CD14-positive monocyte (primary cell): ENCODE measurements at regions not wholly inside any gene's neighbourhood (a gene's known extent, or its start where the extent isn't known, plus 50 kb on each side); places are given as distances from the start of the nearest gene placed in this dataset.
"Not testable (repeated sequence)": the region's sequence is repeated elsewhere in the genome, so short reads cannot be mapped to it uniquely, and the experiment has no call there.

Experiments used
- DNase-seq, 3 donors: peaks; one replicate each; pipeline ENCODE4 v3.0.0-alpha.2; 2011 to 2022
- H2AFZ ChIP-seq: 2 replicates; pipeline ENCODE4 v1.6.0; 2012; ENCODE audit warnings: mild to moderate bottlenecking, low read depth, low read length, inconsistent platforms; ENCODE audit not compliant: insufficient read depth, poor library complexity, severe bottlenecking
- H3K27ac ChIP-seq, 2 donors: 1 replicate in 1 of 2; 2 replicates in 1 of 2; pipeline ENCODE4 v1.5.1; 2012 to 2013; ENCODE audit warnings: low read length in 2 of 2, control low read depth in 1 of 2, inconsistent platforms in 1 of 2, low read depth in 1 of 2, mild to moderate bottlenecking in 1 of 2
- H3K27me3 ChIP-seq, 2 donors: one replicate each; pipeline versions ENCODE4 v1.6.0 to v1.6.1; 2011 to 2013; ENCODE audit warnings: low read length in 2 of 2; ENCODE audit not compliant: control insufficient read depth in 2 of 2, insufficient read depth in 2 of 2
- H3K36me3 ChIP-seq, 2 donors: replicated peaks in 1 of 2; 1 replicate in 1 of 2; 2 replicates in 1 of 2; pipeline versions ENCODE4 v1.5.1 to v1.6.1; 2012 to 2013; ENCODE audit warnings: low read length in 2 of 2, control low read depth in 1 of 2, inconsistent platforms in 1 of 2, mild to moderate bottlenecking in 1 of 2; ENCODE audit not compliant: insufficient read depth in 2 of 2, control insufficient read depth in 1 of 2
- H3K4me1 ChIP-seq, 2 donors: 1 replicate in 1 of 2; 2 replicates in 1 of 2; pipeline versions ENCODE4 v1.5.1 to v1.6.1; 2012 to 2013; ENCODE audit warnings: low read length in 2 of 2, control low read depth in 1 of 2, inconsistent platforms in 1 of 2, mild to moderate bottlenecking in 1 of 2, moderate library complexity in 1 of 2; ENCODE audit not compliant: insufficient read depth in 2 of 2, control insufficient read depth in 1 of 2
- H3K4me2 ChIP-seq: replicated peaks from 2 replicates; pipeline ENCODE3; 2012; ENCODE audit warnings: low read length, moderate library complexity, mild to moderate bottlenecking; ENCODE audit not compliant: poor library complexity, severe bottlenecking; ENCODE audit errors: extremely low read depth
- H3K4me3 ChIP-seq, 3 experiments: fragments of 200-600 bp in 1 of 3; sonication (generic) in 1 of 3; replicated peaks in 1 of 3; 1 replicate in 2 of 3; 2 replicates in 1 of 3; pipeline ENCODE4 v1.5.1; 2011 to 2013; ENCODE audit warnings: low read length in 3 of 3, mild to moderate bottlenecking in 3 of 3, control low read depth in 2 of 3, low read depth in 2 of 3, inconsistent platforms in 1 of 3, moderate library complexity in 1 of 3
- H3K79me2 ChIP-seq: 2 replicates; pipeline ENCODE4 v1.6.0; 2012; ENCODE audit warnings: mild to moderate bottlenecking, control low read depth, inconsistent platforms, low read length, moderate library complexity; ENCODE audit not compliant: insufficient read depth
- H3K9ac ChIP-seq: 2 replicates; pipeline ENCODE4 v1.6.0; 2017; ENCODE audit warnings: low read length, mild to moderate bottlenecking; ENCODE audit not compliant: insufficient read depth, poor library complexity, severe bottlenecking
- H3K9me3 ChIP-seq, 2 donors: replicated peaks in 1 of 2; 1 replicate in 1 of 2; 2 replicates in 1 of 2; pipeline versions ENCODE4 v1.5.1 to v1.6.1; 2012 to 2013; ENCODE audit warnings: low read length in 2 of 2, control low read depth in 1 of 2; ENCODE audit not compliant: control insufficient read depth in 1 of 2, insufficient read depth in 1 of 2
- H4K20me1 ChIP-seq: 2 replicates; pipeline ENCODE4 v1.6.0; 2012; ENCODE audit warnings: mild to moderate bottlenecking, low read length, control low read depth, moderate library complexity; ENCODE audit not compliant: insufficient read depth
- H3K27ac Mint-ChIP-seq, 7 donors: one replicate each; pipeline ENCODE4 v1.8.0; 2020; ENCODE audit warnings: mild to moderate bottlenecking in 7 of 7, mixed read lengths in 7 of 7, moderate library complexity in 6 of 7, inconsistent platforms in 2 of 7
- H3K27me3 Mint-ChIP-seq, 3 donors: one replicate each; pipeline ENCODE4 v1.8.0; 2021 to 2022; ENCODE audit warnings: low read depth in 3 of 3, mild to moderate bottlenecking in 3 of 3, mixed read lengths in 3 of 3, moderate library complexity in 3 of 3, inconsistent platforms in 1 of 3
- H3K36me3 Mint-ChIP-seq, 2 donors: one replicate each; pipeline ENCODE4 v1.8.0; 2020; ENCODE audit warnings: mixed read lengths in 2 of 2, inconsistent platforms in 1 of 2, mild to moderate bottlenecking in 1 of 2
- H3K4me1 Mint-ChIP-seq: one replicate; pipeline ENCODE4 v1.8.0; 2020; ENCODE audit warnings: mild to moderate bottlenecking, mixed read lengths
- H3K4me3 Mint-ChIP-seq, 2 donors: one replicate each; pipeline ENCODE4 v1.8.0; 2020; ENCODE audit warnings: mild to moderate bottlenecking in 2 of 2, mixed read lengths in 2 of 2, moderate library complexity in 1 of 2
- H3K9me3 Mint-ChIP-seq, 7 donors: one replicate each; pipeline ENCODE4 v1.8.0; 2020 to 2022; ENCODE audit warnings: mixed read lengths in 7 of 7, mild to moderate bottlenecking in 6 of 7, moderate library complexity in 6 of 7, inconsistent platforms in 2 of 7
- WGBS: methylation state at CpG from one replicate; pipeline ENCODE4 v1.1.5; 2013; ENCODE audit warnings: missing lambda C conversion rate; ENCODE audit not compliant: insufficient coverage; 5-methylcytosine and 5-hydroxymethylcytosine counted together
- intact Hi-C, 2 donors: fragments of 100-400 bp; cut with micrococcal nuclease; formaldehyde crosslinking; loops; one replicate each; pipeline versions ENCODE4 v1.15.0 to v1.15.1; 2023
- TF ChIP-seq, protein P1 (sequence below): fragments of 200-600 bp; IDR thresholded peaks from one replicate; pipeline ENCODE4 v1.8.0; 2022; ENCODE audit warnings: antibody characterized with exemption, mild to moderate bottlenecking

DNA sequence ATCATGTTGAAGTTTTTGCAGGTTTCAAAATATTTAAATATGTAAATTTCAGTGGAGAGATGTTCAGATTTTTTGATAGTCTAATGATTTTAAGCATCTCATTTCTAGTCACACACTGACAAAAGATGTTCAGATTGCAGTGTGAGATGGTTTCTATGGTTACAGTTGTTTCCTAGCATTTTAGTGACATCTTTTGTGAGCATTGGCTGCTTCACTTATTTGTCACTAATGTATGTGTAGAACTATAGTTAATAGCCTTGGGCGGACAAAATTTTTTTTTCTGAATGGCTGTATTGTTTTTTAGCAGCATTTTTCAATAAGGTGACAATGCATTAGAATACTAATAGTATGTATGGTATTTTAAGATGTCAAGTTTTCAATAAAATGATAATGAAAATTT is 315.6 kb upstream of the PRKD1 start:
- DNase-seq, result no peak
- intact Hi-C loops, result no loop called here
- H3K79me2 ChIP-seq, result no peaks in the 10 kb centered on the region
- no peaks in the 10 kb centered on the region for H3K27me3 ChIP-seq
- H3K36me3 ChIP-seq, result no peaks in the 10 kb centered on the region
- no peak overlapping the region for H3K4me3 Mint-ChIP-seq
- H3K4me2 ChIP-seq, result no peak overlapping the region
- H3K27ac ChIP-seq, result no peak overlapping the region
- TF ChIP-seq, protein P1, sequence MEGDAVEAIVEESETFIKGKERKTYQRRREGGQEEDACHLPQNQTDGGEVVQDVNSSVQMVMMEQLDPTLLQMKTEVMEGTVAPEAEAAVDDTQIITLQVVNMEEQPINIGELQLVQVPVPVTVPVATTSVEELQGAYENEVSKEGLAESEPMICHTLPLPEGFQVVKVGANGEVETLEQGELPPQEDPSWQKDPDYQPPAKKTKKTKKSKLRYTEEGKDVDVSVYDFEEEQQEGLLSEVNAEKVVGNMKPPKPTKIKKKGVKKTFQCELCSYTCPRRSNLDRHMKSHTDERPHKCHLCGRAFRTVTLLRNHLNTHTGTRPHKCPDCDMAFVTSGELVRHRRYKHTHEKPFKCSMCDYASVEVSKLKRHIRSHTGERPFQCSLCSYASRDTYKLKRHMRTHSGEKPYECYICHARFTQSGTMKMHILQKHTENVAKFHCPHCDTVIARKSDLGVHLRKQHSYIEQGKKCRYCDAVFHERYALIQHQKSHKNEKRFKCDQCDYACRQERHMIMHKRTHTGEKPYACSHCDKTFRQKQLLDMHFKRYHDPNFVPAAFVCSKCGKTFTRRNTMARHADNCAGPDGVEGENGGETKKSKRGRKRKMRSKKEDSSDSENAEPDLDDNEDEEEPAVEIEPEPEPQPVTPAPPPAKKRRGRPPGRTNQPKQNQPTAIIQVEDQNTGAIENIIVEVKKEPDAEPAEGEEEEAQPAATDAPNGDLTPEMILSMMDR, result no peak
- no peak overlapping the region for H3K4me3 ChIP-seq
- peaks cover 0 to 9% (median 0%) of the 10 kb centered on the region in 7 donors for H3K9me3 Mint-ChIP-seq
- H3K4me1 ChIP-seq, result no peaks in the 10 kb centered on the region
- H3K9ac ChIP-seq, result no peak overlapping the region
- no peaks in the 10 kb centered on the region for H3K4me1 Mint-ChIP-seq
- H3K36me3 Mint-ChIP-seq, result no peaks in the 10 kb centered on the region
- peaks cover 0 to 3% (median 0%) of the 10 kb centered on the region in 3 donors for H3K27me3 Mint-ChIP-seq
- no peaks in the 10 kb centered on the region for H4K20me1 ChIP-seq
- no CpG with 5 or more reads among the region's 1 CpG for WGBS
- no peaks in the 10 kb centered on the region for H3K9me3 ChIP-seq
- H3K27ac Mint-ChIP-seq, result no peak overlapping the region
- no peak overlapping the region for H2AFZ ChIP-seq

DNA sequence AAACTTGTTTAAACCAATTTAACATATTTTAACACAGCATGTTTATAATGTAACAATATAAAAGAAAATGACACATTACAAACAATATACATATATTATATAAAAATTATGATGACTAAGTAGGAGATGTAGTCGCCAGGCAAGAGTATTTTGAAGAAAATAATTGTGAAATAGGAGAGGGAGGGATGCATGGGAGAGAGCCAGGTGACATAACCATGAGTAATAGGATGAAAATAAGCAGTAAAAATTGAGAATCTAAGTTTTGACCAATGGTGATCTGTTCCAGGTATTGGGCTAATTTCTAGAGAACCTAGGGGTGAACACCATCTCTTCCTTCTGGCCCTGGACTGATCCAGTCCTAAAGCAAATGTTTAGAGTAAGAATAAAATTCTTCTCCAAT is 315.2 kb upstream of the G2E3 start:
- H3K36me3 ChIP-seq, result no peaks in the 10 kb centered on the region
- no peak overlapping the region for H3K4me3 ChIP-seq
- no peak overlapping the region for H3K27ac Mint-ChIP-seq
- DNase-seq, result no peak
- H4K20me1 ChIP-seq, result no peaks in the 10 kb centered on the region
- no peaks in the 10 kb centered on the region for H3K79me2 ChIP-seq
- H3K4me2 ChIP-seq, result no peak overlapping the region
- no CpG with 5 or more reads among the region's 1 CpG for WGBS
- intact Hi-C loops, result no loop called here
- peaks cover 0 to 6% (median 0%) of the 10 kb centered on the region in 7 donors for H3K9me3 Mint-ChIP-seq
- H3K36me3 Mint-ChIP-seq, result no peaks in the 10 kb centered on the region
- peaks cover 0 to 3% (median 0%) of the 10 kb centered on the region in 3 donors for H3K27me3 Mint-ChIP-seq
- no peak overlapping the region for H2AFZ ChIP-seq
- no peaks in the 10 kb centered on the region for H3K27me3 ChIP-seq
- H3K27ac ChIP-seq, result no peak overlapping the region
- H3K4me1 Mint-ChIP-seq, result no peaks in the 10 kb centered on the region
- H3K4me1 ChIP-seq, result no peaks in the 10 kb centered on the region
- H3K9ac ChIP-seq, result no peak overlapping the region
- no peak overlapping the region for H3K4me3 Mint-ChIP-seq
- no peaks in the 10 kb centered on the region for H3K9me3 ChIP-seq
- TF ChIP-seq, protein P1, result no peak

DNA sequence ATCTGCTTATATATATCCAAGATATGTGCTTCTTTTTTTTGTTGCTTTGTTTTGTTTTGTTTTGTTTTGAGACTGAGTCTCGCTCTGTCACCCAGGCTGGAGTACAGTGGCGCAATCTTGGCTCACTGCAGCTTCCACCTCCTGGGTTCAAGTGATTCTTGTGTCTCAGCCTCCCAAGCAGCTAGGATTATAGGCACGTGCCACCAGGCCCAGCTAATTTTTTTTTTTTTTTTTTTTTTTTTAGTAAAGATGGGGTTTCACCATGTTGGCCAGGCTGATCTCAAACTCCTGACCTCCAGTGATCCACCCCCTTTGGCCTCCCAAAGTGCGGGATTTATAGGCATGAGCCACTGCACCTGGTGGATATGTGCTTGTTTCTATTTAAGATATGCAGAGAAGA is 314.6 kb upstream of the G2E3 start:
- H2AFZ ChIP-seq, DNase-seq, H3K36me3 ChIP-seq, H3K27me3 Mint-ChIP-seq, H3K36me3 Mint-ChIP-seq, H3K27ac Mint-ChIP-seq, intact Hi-C loops, H3K4me3 ChIP-seq, H3K9ac ChIP-seq, H3K27me3 ChIP-seq, H3K4me1 ChIP-seq, H3K9me3 Mint-ChIP-seq, H3K9me3 ChIP-seq, H3K79me2 ChIP-seq, H3K4me1 Mint-ChIP-seq, H4K20me1 ChIP-seq, H3K4me3 Mint-ChIP-seq, H3K4me2 ChIP-seq, H3K27ac ChIP-seq: not testable (repeated sequence)
- no CpG with 5 or more reads among the region's 4 CpGs for WGBS
